ENCODE measurements at regions not wholly inside any gene's neighbourhood (a gene's known extent, or its start where the extent isn't known, plus 50 kb on each side); places are given as distances from the start of the nearest gene placed in this dataset.

DNA sequence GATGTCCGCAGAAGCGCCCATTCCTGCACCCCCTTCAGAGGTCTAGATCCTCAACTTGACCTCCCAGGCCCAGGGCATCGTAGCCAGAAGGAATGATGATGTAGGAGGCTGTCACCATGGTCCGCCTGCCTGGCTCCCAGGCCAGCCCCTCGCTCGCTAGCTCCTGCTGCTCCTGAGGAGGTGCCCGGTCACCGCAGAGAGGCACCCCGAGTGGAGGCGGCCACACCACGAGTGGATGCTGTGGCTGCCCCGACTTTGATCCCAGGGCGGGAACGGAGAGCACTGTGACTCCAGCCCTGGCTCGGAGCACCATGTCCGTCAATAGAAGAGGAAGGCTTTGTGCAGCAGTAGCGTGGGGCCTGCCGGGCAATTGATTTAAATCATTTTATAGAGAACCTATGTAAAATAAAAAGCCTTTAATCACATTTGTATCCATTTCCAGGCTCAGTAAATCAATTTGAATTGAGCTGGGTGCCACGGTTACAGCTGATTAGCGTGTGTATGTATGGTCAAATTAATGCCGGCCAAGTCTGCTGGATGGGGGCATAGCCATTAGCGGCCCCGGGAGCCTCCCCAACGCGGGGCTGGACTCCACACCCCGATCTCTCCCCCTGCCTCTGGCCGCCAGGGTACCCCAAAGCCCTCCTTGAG, 122.6 kb upstream of the GSE1 start:
- TF ChIP-seq CTCF (IDR thresholded peaks at IDR 0.05) (no peak), POLR2A (IDR thresholded peaks at IDR 0.05) (no peak)
